Esophagus squamous epithelium (tissue), 4 donors: ENCODE measurements at regions not wholly inside any gene's neighbourhood (a gene's known extent, or its start where the extent isn't known, plus 50 kb on each side); places are given as distances from the start of the nearest gene placed in this dataset.

Experiments used
- CTCF ChIP-seq, 6 experiments: fragments of 450-650 bp in 4 of 6; fragments of 200-600 bp in 2 of 6; sonication (generic) in 2 of 6; IDR thresholded peaks; one replicate each; pipeline ENCODE4 v1.5.1; 2016 to 2019; ENCODE audit warnings: antibody characterized with exemption in 6 of 6, mild to moderate bottlenecking in 4 of 6, moderate library complexity in 4 of 6
- POLR2A ChIP-seq, 4 donors: fragments of 450-650 bp; IDR thresholded peaks; one replicate each; pipeline ENCODE4 v1.6.1; 2017; ENCODE audit warnings: antibody characterized with exemption in 4 of 4, mild to moderate bottlenecking in 4 of 4, moderate library complexity in 3 of 4

DNA sequence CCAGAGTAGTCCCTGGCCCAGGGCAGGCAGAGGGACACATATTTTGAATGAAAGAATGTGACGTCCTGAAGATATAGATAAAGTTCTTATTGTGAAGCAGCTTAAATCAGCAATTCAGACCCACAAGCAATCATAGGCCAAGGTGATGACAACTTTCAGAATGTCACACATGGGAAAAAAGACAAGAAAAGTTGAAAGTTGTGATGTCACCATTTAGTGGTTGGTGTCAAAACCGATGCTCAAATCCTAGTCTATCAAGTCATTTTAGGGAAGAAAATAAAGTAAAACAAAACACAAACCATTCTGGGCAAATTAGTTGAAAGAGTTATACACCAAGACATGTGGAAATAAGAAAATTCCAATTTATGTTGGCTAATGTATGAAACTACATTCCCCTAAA is 710.8 kb downstream of the DOK5 start:
- TF ChIP-seq CTCF (IDR thresholded peaks at IDR 0.05) (no peak), POLR2A (IDR thresholded peaks at IDR 0.05) (no peak)
